B cell (primary cell): ENCODE measurements at regions not wholly inside any gene's neighbourhood (a gene's known extent, or its start where the extent isn't known, plus 50 kb on each side); places are given as distances from the start of the nearest gene placed in this dataset.

Experiments used
- ATAC-seq: fragments of 200-7000 bp; cut with Tn5 transposase; one replicate; pipeline ENCODE4 v1.10.0; 2021; ENCODE audit warnings: low read depth, mild to moderate bottlenecking, moderate number of reproducible peaks, moderate library complexity
- CTCF ChIA-PET: fragments of 350-600 bp; sonication (Branson Sonifier 250); formaldehyde crosslinking; loops from one replicate; lab custom pipeline; 2021; ENCODE audit warnings: antibody characterized with exemption, inconsistent platforms; lab: Charles Lee
- POLR2A ChIA-PET: fragments of 350-600 bp; sonication (Branson Sonifier 250); formaldehyde crosslinking; loops from one replicate; lab custom pipeline; 2021; ENCODE audit warnings: antibody characterized with exemption; lab: Charles Lee
- DNase-seq: peaks from one replicate; pipeline ENCODE4 v3.0.0; 2013
- H2AFZ ChIP-seq: 2 replicates; pipeline ENCODE4 v1.6.1; 2012; ENCODE audit warnings: mild to moderate bottlenecking, low read depth, low read length; ENCODE audit not compliant: insufficient read depth, poor library complexity, severe bottlenecking
- H3K27ac ChIP-seq, 2 donors: 1 replicate in 1 of 2; 2 replicates in 1 of 2; pipeline ENCODE4 v1.5.1; 2012 to 2013; ENCODE audit warnings: low read length in 2 of 2, mild to moderate bottlenecking in 2 of 2, moderate library complexity in 1 of 2
- H3K27me3 ChIP-seq, 4 experiments: fragments of 200-600 bp in 1 of 4; sonication (generic) in 1 of 4; replicated peaks in 1 of 4; 1 replicate in 2 of 4; 2 replicates in 2 of 4; pipeline versions ENCODE4 v1.6.1 to v1.7.0; 2013 to 2016; ENCODE audit warnings: low read length in 3 of 4, mild to moderate bottlenecking in 2 of 4, mixed read lengths in 1 of 4, moderate library complexity in 1 of 4; ENCODE audit not compliant: insufficient read depth in 4 of 4, control insufficient read depth in 3 of 4; ENCODE audit errors: control extremely low read depth in 1 of 4
- H3K36me3 ChIP-seq, 2 experiments: replicated peaks in 1 of 2; 1 replicate in 1 of 2; 2 replicates in 1 of 2; pipeline versions ENCODE4 v1.6.1 to v1.7.1; 2013; ENCODE audit warnings: low read length in 1 of 2; ENCODE audit not compliant: insufficient read depth in 2 of 2, control insufficient read depth in 1 of 2; ENCODE audit errors: control extremely low read depth in 1 of 2, extremely low read depth in 1 of 2
- H3K4me1 ChIP-seq, 2 donors: fragments of 200-600 bp in 1 of 2; sonication (generic) in 1 of 2; 1 replicate in 1 of 2; 2 replicates in 1 of 2; pipeline versions ENCODE4 v1.5.1 to v1.6.1; 2013 to 2017; ENCODE audit warnings: low read length in 2 of 2; ENCODE audit not compliant: control insufficient read depth in 2 of 2, insufficient read depth in 2 of 2
- H3K4me2 ChIP-seq: replicated peaks from 2 replicates; pipeline ENCODE3; 2012; ENCODE audit warnings: mild to moderate bottlenecking, low read depth, low read length; ENCODE audit not compliant: poor library complexity, severe bottlenecking
- H3K4me3 ChIP-seq, 5 experiments: fragments of 200-600 bp in 1 of 5; sonication (generic) in 1 of 5; 1 replicate in 3 of 5; 2 replicates in 2 of 5; pipeline versions ENCODE4 v1.5.1 to v1.7.0; 2011 to 2016; ENCODE audit warnings: low read length in 4 of 5, mild to moderate bottlenecking in 4 of 5, low read depth in 2 of 5, control low read depth in 1 of 5, moderate library complexity in 1 of 5; ENCODE audit not compliant: insufficient read depth in 1 of 5; ENCODE audit errors: control extremely low read depth in 1 of 5, extremely low read depth in 1 of 5
- H3K79me2 ChIP-seq: fragments of 200-600 bp; sonication (generic); one replicate; pipeline ENCODE4 v1.6.0; 2016; ENCODE audit warnings: low read length; ENCODE audit not compliant: control insufficient read depth, insufficient read depth
- H3K9ac ChIP-seq: fragments of 200-600 bp; sonication (generic); 2 replicates; pipeline ENCODE4 v1.6.1; 2017; ENCODE audit warnings: mild to moderate bottlenecking, low read length, moderate library complexity
- H3K9me3 ChIP-seq, 3 donors: one replicate each; pipeline versions ENCODE4 v1.6.1 to v1.7.1; 2013; ENCODE audit warnings: low read length in 2 of 3; ENCODE audit not compliant: control insufficient read depth in 2 of 3, insufficient read depth in 1 of 3; ENCODE audit errors: control extremely low read depth in 1 of 3
- H4K20me1 ChIP-seq: 2 replicates; pipeline ENCODE4 v1.6.0; 2012; ENCODE audit warnings: mild to moderate bottlenecking, low read length; ENCODE audit not compliant: insufficient read depth, control insufficient read depth, poor library complexity, severe bottlenecking
- H3K27ac Mint-ChIP-seq: one replicate; pipeline ENCODE4 v1.8.0; 2021; ENCODE audit warnings: mixed read lengths
- H3K27me3 Mint-ChIP-seq: one replicate; pipeline ENCODE4 v1.8.0; 2021; ENCODE audit warnings: mixed read lengths
- H3K4me1 Mint-ChIP-seq: one replicate; pipeline ENCODE4 v1.8.0; 2021; ENCODE audit warnings: mixed read lengths
- H3K4me3 Mint-ChIP-seq: one replicate; pipeline ENCODE4 v1.8.0; 2021; ENCODE audit warnings: mixed read lengths
- H3K9me3 Mint-ChIP-seq: one replicate; pipeline ENCODE4 v1.8.0; 2022; ENCODE audit warnings: mixed read lengths; ENCODE audit not compliant: insufficient read depth
- CTCF ChIP-seq: fragments of 200-600 bp; IDR thresholded peaks from one replicate; pipeline ENCODE4 v1.8.0; 2022; ENCODE audit warnings: antibody characterized with exemption, mild to moderate bottlenecking
- EZH2 ChIP-seq: IDR thresholded peaks from 2 replicates; pipeline ENCODE4 v1.6.1; 2012; ENCODE audit warnings: borderline replicate concordance, low read depth, mild to moderate bottlenecking, moderate library complexity, low read length; ENCODE audit not compliant: insufficient read depth, poor library complexity, severe bottlenecking
- WGBS: methylation state at CpG from one replicate; pipeline ENCODE4 v1.1.5; 2013; ENCODE audit warnings: missing lambda C conversion rate; ENCODE audit not compliant: insufficient coverage; 5-methylcytosine and 5-hydroxymethylcytosine counted together
- intact Hi-C: fragments of 100-400 bp; cut with micrococcal nuclease; formaldehyde crosslinking; loops from one replicate; pipeline ENCODE4 v1.10.0; 2022

- Histone ChIP-seq H2AFZ (no peak overlapping the region), H3K4me3 (no peak overlapping the region)
These were observed 75.4 kb downstream of the TENT5C start for GRCh38 chr1:117681093-117681900.

More at GRCh38 chr1:117681093-117681900, 75.4 kb downstream of the TENT5C start:
- no peaks in the 10 kb centered on the region for H3K79me2 ChIP-seq
- Mint-ChIP-seq H3K4me3 (no peak overlapping the region), H3K27ac (no peak overlapping the region), H3K4me1 (peaks cover 13% of the 10 kb centered on the region), H3K9me3 (no peaks in the 10 kb centered on the region), H3K27me3 (no peaks in the 10 kb centered on the region)
- POLR2A ChIA-PET, result no interaction called here
- DNase-seq, result no peak
- no peak overlapping the region for H3K27ac ChIP-seq
- peaks cover 0 to 2% of the 10 kb centered on the region in 2 donors for H3K4me1 ChIP-seq
- no peak overlapping the region for H3K9ac ChIP-seq
- no peaks in the 10 kb centered on the region for H3K9me3 ChIP-seq
- intact Hi-C loops, result no loop called here
- no peaks in the 10 kb centered on the region for H3K27me3 ChIP-seq
- no peaks in the 10 kb centered on the region for H4K20me1 ChIP-seq
- no peak overlapping the region for H3K4me2 ChIP-seq
- CTCF ChIA-PET, result interaction anchor here (1.5 to 2.6 kb wide), 6 partner anchors 75 to 169 kb away, joined by 3 to 7 read pairs (median 7); no protein-coding TSS in a partner anchor
- 97% methylated on average over 4 of the region's 9 CpGs for WGBS
- H3K36me3 ChIP-seq, result no peaks in the 10 kb centered on the region
- TF ChIP-seq EZH2 (no peak), CTCF (no peak)
- no peak for ATAC-seq
